Neural progenitor cell (in vitro differentiated cells): ENCODE measurements at regions not wholly inside any gene's neighbourhood (a gene's known extent, or its start where the extent isn't known, plus 50 kb on each side); places are given as distances from the start of the nearest gene placed in this dataset.
"Not testable (repeated sequence)": the region's sequence is repeated elsewhere in the genome, so short reads cannot be mapped to it uniquely, and the experiment has no call there.

ENCODE experiments used
- DNase-seq: peaks from one replicate; pipeline ENCODE4 v3.0.0-alpha.2; 2016; ENCODE audit warnings: low spot score
- H2AFZ ChIP-seq: fragments of 200-600 bp; sonication (generic); replicated peaks from 2 replicates; pipeline ENCODE4 v1.6.1; 2016; ENCODE audit warnings: antibody characterized with exemption
- H3F3A ChIP-seq: fragments of 200-600 bp; sonication (generic); 2 replicates; pipeline ENCODE4 v1.6.1; 2016; ENCODE audit warnings: antibody characterized with exemption, low read depth
- H3K27ac ChIP-seq: fragments of 200-600 bp; sonication (generic); 2 replicates; pipeline ENCODE4 v1.5.1; 2016; ENCODE audit warnings: mild to moderate bottlenecking
- H3K27me3 ChIP-seq: fragments of 200-600 bp; sonication (generic); 2 replicates; pipeline ENCODE4 v1.6.1; 2016; ENCODE audit warnings: mild to moderate bottlenecking, moderate library complexity
- H3K36me3 ChIP-seq: fragments of 200-600 bp; sonication (generic); 2 replicates; pipeline ENCODE4 v1.5.1; 2016
- H3K4me1 ChIP-seq: fragments of 200-600 bp; sonication (generic); 2 replicates; pipeline ENCODE4 v1.6.1; 2016; ENCODE audit warnings: mixed run types
- H3K4me2 ChIP-seq: fragments of 200-600 bp; sonication (generic); 2 replicates; pipeline ENCODE4 v1.6.1; 2016
- H3K4me3 ChIP-seq: fragments of 200-600 bp; sonication (generic); 2 replicates; pipeline ENCODE4 v1.5.1; 2016
- H3K79me2 ChIP-seq: fragments of 200-600 bp; sonication (generic); 2 replicates; pipeline ENCODE4 v1.6.1; 2016; ENCODE audit warnings: low read depth
- H3K9ac ChIP-seq: fragments of 200-600 bp; sonication (generic); 2 replicates; pipeline ENCODE4 v1.6.1; 2016
- H3K9me3 ChIP-seq: fragments of 200-600 bp; sonication (generic); 2 replicates; pipeline ENCODE4 v1.5.1; 2016; ENCODE audit warnings: low read depth
- H4K20me1 ChIP-seq: fragments of 200-600 bp; sonication (generic); 2 replicates; pipeline ENCODE4 v1.6.1; 2016; ENCODE audit warnings: low read depth
- H3K27ac Mint-ChIP-seq: 3 replicates; pipeline ENCODE4 v1.8.0; 2021; ENCODE audit warnings: mixed read lengths
- H3K27me3 Mint-ChIP-seq: 2 replicates; pipeline ENCODE4 v1.8.0; 2022; ENCODE audit warnings: low read depth, mild to moderate bottlenecking, inconsistent platforms, moderate library complexity, mixed read lengths; ENCODE audit not compliant: insufficient read depth
- H3K36me3 Mint-ChIP-seq: 3 replicates; pipeline ENCODE4 v1.8.0; 2021; ENCODE audit warnings: mixed read lengths
- H3K4me1 Mint-ChIP-seq: 3 replicates; pipeline ENCODE4 v1.8.0; 2021; ENCODE audit warnings: mixed read lengths
- H3K4me3 Mint-ChIP-seq: 3 replicates; pipeline ENCODE4 v1.8.0; 2021; ENCODE audit warnings: mild to moderate bottlenecking, moderate library complexity, mixed read lengths
- H3K9me3 Mint-ChIP-seq: 3 replicates; pipeline ENCODE4 v1.8.0; 2020; ENCODE audit warnings: mixed read lengths
- EZH2 ChIP-seq: fragments of 200-600 bp; sonication (generic); IDR thresholded peaks from 2 replicates; pipeline ENCODE4 v1.6.1; 2017; ENCODE audit warnings: antibody characterized with exemption, mild to moderate bottlenecking, moderate library complexity
- EZH2phosphoT487 ChIP-seq: fragments of 200-600 bp; sonication (generic); IDR thresholded peaks from 2 replicates; pipeline ENCODE4 v1.6.1; 2017; ENCODE audit warnings: antibody characterized with exemption
- TF ChIP-seq, protein P1 (sequence below): fragments of 200-600 bp; sonication (generic); IDR thresholded peaks from 2 replicates; pipeline ENCODE4 v1.5.1; 2017; ENCODE audit warnings: antibody characterized with exemption, mild to moderate bottlenecking

DNA sequence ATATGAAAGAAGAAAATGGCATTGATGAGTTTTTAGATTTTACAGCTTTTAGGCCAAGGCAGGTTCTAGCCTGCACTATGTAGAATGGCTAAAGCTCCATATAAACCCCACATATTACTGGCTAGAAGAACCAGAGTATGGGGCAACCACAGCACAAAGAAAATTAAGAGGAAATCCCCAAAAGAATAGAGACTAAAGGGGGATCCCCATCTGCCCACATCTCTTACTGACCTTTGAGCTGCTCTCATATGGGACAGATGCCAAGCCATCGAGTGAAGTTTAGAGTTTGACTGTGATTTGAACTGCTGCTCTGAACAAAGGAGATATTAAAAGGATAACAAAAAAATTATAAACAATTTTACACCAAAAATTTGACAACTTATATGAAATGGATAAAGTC is 102.2 kb upstream of the HAO2 start:
- Histone ChIP-seq H3K27me3 (no peaks in the 10 kb centered on the region), H3K4me3 (no peak overlapping the region), H3K4me2 (no peak overlapping the region), H3K4me1 (no peaks in the 10 kb centered on the region), H3K36me3 (no peaks in the 10 kb centered on the region), H3K27ac (no peak overlapping the region), H3K79me2 (no peaks in the 10 kb centered on the region), H4K20me1 (no peaks in the 10 kb centered on the region), H2AFZ (no peak overlapping the region), H3K9me3 (peaks cover 4% of the 10 kb centered on the region), H3F3A (no peaks in the 10 kb centered on the region), H3K9ac (no peak overlapping the region)
- H3K9me3 Mint-ChIP-seq, result peaks cover 8% of the 10 kb centered on the region
- no peaks in the 10 kb centered on the region for H3K4me1 Mint-ChIP-seq
- TF ChIP-seq EZH2 (no peak), EZH2phosphoT487 (no peak)
- TF ChIP-seq, protein P1, sequence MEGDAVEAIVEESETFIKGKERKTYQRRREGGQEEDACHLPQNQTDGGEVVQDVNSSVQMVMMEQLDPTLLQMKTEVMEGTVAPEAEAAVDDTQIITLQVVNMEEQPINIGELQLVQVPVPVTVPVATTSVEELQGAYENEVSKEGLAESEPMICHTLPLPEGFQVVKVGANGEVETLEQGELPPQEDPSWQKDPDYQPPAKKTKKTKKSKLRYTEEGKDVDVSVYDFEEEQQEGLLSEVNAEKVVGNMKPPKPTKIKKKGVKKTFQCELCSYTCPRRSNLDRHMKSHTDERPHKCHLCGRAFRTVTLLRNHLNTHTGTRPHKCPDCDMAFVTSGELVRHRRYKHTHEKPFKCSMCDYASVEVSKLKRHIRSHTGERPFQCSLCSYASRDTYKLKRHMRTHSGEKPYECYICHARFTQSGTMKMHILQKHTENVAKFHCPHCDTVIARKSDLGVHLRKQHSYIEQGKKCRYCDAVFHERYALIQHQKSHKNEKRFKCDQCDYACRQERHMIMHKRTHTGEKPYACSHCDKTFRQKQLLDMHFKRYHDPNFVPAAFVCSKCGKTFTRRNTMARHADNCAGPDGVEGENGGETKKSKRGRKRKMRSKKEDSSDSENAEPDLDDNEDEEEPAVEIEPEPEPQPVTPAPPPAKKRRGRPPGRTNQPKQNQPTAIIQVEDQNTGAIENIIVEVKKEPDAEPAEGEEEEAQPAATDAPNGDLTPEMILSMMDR, result no peak
- DNase-seq, result no peak
- H3K27me3 Mint-ChIP-seq, result no peaks in the 10 kb centered on the region
- H3K4me3 Mint-ChIP-seq, result no peak overlapping the region
- H3K27ac Mint-ChIP-seq, result no peak overlapping the region
- peaks cover 3% of the 10 kb centered on the region for H3K36me3 Mint-ChIP-seq

DNA sequence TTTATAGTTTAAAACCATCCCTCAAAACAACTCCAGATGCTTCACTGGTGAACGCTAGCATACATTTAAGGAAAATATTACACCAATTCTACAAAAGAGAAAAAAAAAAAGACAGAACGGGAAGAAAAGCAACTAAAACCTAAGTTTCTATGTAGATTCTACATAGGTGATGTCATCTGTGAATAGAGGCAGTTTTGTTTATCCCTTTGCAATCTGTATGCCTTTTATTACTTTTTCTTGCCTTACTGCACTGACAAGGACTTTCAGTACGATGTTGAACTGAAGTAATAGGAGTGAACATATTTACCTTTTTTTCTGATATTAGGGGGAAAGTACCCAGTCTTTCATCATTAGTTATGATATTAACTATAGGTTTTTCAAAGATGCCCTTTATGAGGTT is 101.7 kb upstream of the HAO2 start:
- Mint-ChIP-seq H3K36me3 (peaks cover 3% of the 10 kb centered on the region), H3K9me3 (peaks cover 8% of the 10 kb centered on the region), H3K27me3 (no peaks in the 10 kb centered on the region), H3K27ac (no peak overlapping the region), H3K4me3 (no peak overlapping the region), H3K4me1 (no peaks in the 10 kb centered on the region)
- Histone ChIP-seq H3K4me1 (no peaks in the 10 kb centered on the region), H3K27ac (no peak overlapping the region), H3K27me3 (no peaks in the 10 kb centered on the region), H3K79me2 (no peaks in the 10 kb centered on the region), H3K36me3 (no peaks in the 10 kb centered on the region), H3K9me3 (peaks cover 4% of the 10 kb centered on the region), H3K4me3 (no peak overlapping the region), H3F3A (no peaks in the 10 kb centered on the region), H4K20me1 (no peaks in the 10 kb centered on the region), H3K9ac (no peak overlapping the region), H3K4me2 (no peak overlapping the region), H2AFZ (no peak overlapping the region)
- TF ChIP-seq, protein P1, result no peak
- no peak for TF ChIP-seq EZH2
- no peak for TF ChIP-seq EZH2phosphoT487
- no peak for DNase-seq

DNA sequence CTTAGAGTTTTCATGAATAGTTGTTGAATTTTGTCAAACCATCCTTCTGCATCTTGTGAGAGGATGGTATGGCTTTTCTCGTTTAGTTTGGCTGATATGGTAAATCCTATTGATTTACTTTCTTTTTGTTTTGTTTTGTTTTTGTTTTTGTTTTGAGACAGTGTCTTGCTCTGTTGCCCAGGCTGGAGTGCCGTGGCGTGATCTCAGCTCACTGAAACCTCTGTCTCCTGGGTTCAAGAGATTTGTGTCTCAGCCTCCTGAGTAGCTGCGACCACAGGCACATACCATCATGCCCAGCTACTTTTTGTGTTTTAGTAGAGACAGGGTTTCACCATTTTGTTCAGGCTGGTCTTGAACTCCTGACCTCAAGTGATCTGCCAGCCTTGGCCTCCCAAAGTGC is 101.3 kb upstream of the HAO2 start:
- not testable (repeated sequence) for H3K27me3 Mint-ChIP-seq, H3K9me3 ChIP-seq, H3K9ac ChIP-seq, H2AFZ ChIP-seq, H3K9me3 Mint-ChIP-seq, DNase-seq, H3F3A ChIP-seq, H3K4me3 ChIP-seq, H3K79me2 ChIP-seq, H3K27ac ChIP-seq, H3K36me3 ChIP-seq, H3K4me3 Mint-ChIP-seq, H3K4me1 Mint-ChIP-seq, H3K36me3 Mint-ChIP-seq, H3K27ac Mint-ChIP-seq, H4K20me1 ChIP-seq, H3K27me3 ChIP-seq, H3K4me1 ChIP-seq, H3K4me2 ChIP-seq

DNA sequence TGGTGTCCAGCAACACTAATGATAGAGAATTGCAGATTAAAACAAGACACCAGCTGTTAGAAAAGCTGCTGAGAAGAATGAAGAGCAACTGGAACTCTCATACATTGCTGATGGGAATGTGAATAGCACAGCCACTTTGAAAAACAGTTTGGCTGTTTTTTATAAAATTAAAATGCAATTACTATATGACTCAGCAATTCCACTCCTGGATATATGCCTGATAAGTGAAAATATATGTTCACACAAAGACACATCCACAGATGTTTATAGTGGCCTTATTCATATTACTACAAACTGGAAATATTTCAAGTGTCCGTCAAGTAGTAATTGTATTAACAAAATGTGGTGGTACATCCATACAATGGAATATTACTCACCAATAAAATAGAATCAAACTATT is 99.7 kb upstream of the HAO2 start:
- H3K4me1 Mint-ChIP-seq, result no peaks in the 10 kb centered on the region
- H3K4me3 Mint-ChIP-seq, result no peak overlapping the region
- no peaks in the 10 kb centered on the region for H4K20me1 ChIP-seq
- H3K27me3 Mint-ChIP-seq, result no peaks in the 10 kb centered on the region
- H3K27ac Mint-ChIP-seq, result no peak overlapping the region
- TF ChIP-seq EZH2 (no peak), EZH2phosphoT487 (no peak)
- TF ChIP-seq, protein P1, result no peak
- H3F3A ChIP-seq, result no peaks in the 10 kb centered on the region
- no peak overlapping the region for H3K27ac ChIP-seq
- H3K79me2 ChIP-seq, result no peaks in the 10 kb centered on the region
- H2AFZ ChIP-seq, result no peak overlapping the region
- H3K36me3 ChIP-seq, result no peaks in the 10 kb centered on the region
- peaks cover 3% of the 10 kb centered on the region for H3K36me3 Mint-ChIP-seq
- no peaks in the 10 kb centered on the region for H3K27me3 ChIP-seq
- no peaks in the 10 kb centered on the region for H3K4me1 ChIP-seq
- no peak for DNase-seq
- no peak overlapping the region for H3K9ac ChIP-seq
- peaks cover 8% of the 10 kb centered on the region for H3K9me3 Mint-ChIP-seq
- H3K4me2 ChIP-seq, result no peak overlapping the region
- H3K9me3 ChIP-seq, result peaks cover 4% of the 10 kb centered on the region
- H3K4me3 ChIP-seq, result no peak overlapping the region
